H9 (cell line): ENCODE measurements at regions not wholly inside any gene's neighbourhood (a gene's known extent, or its start where the extent isn't known, plus 50 kb on each side); places are given as distances from the start of the nearest gene placed in this dataset.

Source experiments
- DNase-seq: peaks from one replicate; pipeline ENCODE4 v3.0.0-alpha.2; 2017
- H2AFZ ChIP-seq: one replicate; pipeline ENCODE4 v1.6.1; 2013; ENCODE audit warnings: mild to moderate bottlenecking, low read length, control low read depth, moderate library complexity
- H2AK5ac ChIP-seq: 2 replicates; pipeline ENCODE4 v1.6.1; 2013; ENCODE audit warnings: low read length, control low read depth, mixed read lengths; ENCODE audit not compliant: insufficient read length
- H2BK120ac ChIP-seq: one replicate; pipeline ENCODE4 v1.6.1; 2013; ENCODE audit warnings: low read depth, mild to moderate bottlenecking, low read length, control low read depth, inconsistent platforms; ENCODE audit not compliant: poor library complexity, severe bottlenecking
- H2BK12ac ChIP-seq: 2 replicates; pipeline ENCODE4 v1.6.1; 2013; ENCODE audit warnings: low read length, control low read depth, mixed read lengths, low read depth; ENCODE audit not compliant: insufficient read length
- H2BK15ac ChIP-seq: 2 replicates; pipeline ENCODE4 v1.6.1; 2013; ENCODE audit warnings: low read depth, low read length, control low read depth
- H2BK20ac ChIP-seq: one replicate; pipeline ENCODE4 v1.6.1; 2013; ENCODE audit warnings: low read depth, mild to moderate bottlenecking, low read length, control low read depth, inconsistent platforms; ENCODE audit not compliant: poor library complexity, severe bottlenecking
- H2BK5ac ChIP-seq: 2 replicates; pipeline ENCODE4 v1.6.1; 2013; ENCODE audit warnings: low read length, control low read depth, mixed read lengths; ENCODE audit not compliant: insufficient read length
- H3K14ac ChIP-seq: 2 replicates; pipeline ENCODE4 v1.6.1; 2013; ENCODE audit warnings: low read length, control low read depth; ENCODE audit not compliant: insufficient read depth
- H3K18ac ChIP-seq: 2 replicates; pipeline ENCODE4 v1.6.1; 2013; ENCODE audit warnings: low read depth, mild to moderate bottlenecking, mixed read lengths, low read length, control low read depth; ENCODE audit not compliant: insufficient read length
- H3K23ac ChIP-seq: 2 replicates; pipeline ENCODE4 v1.6.1; 2013; ENCODE audit warnings: low read length, control low read depth, mixed read lengths, low read depth; ENCODE audit not compliant: insufficient read length
- H3K23me2 ChIP-seq: 2 replicates; pipeline ENCODE4 v1.6.1; 2013; ENCODE audit warnings: low read depth, mild to moderate bottlenecking, mixed read lengths, low read length, control low read depth; ENCODE audit not compliant: insufficient read length, poor library complexity, severe bottlenecking
- H3K27ac ChIP-seq: 2 replicates; pipeline ENCODE4 v1.5.1; 2013; ENCODE audit warnings: low read length, control low read depth, mixed read lengths, low read depth; ENCODE audit not compliant: insufficient read length
- H3K27me3 ChIP-seq: 2 replicates; pipeline ENCODE4 v1.6.1; 2013; ENCODE audit warnings: low read length, control low read depth, inconsistent platforms; ENCODE audit not compliant: insufficient read depth
- H3K4ac ChIP-seq: 2 replicates; pipeline ENCODE4 v1.6.1; 2013; ENCODE audit warnings: low read depth, mild to moderate bottlenecking, control low read depth, inconsistent platforms, low read length, moderate library complexity
- H3K4me1 ChIP-seq: 2 replicates; pipeline ENCODE4 v1.6.1; 2013; ENCODE audit warnings: low read length, control low read depth, inconsistent platforms; ENCODE audit not compliant: insufficient read depth
- H3K4me2 ChIP-seq: 2 replicates; pipeline ENCODE4 v1.6.1; 2013; ENCODE audit warnings: low read length, control low read depth, mixed read lengths; ENCODE audit not compliant: insufficient read length, insufficient read depth
- H3K56ac ChIP-seq: 2 replicates; pipeline ENCODE4 v1.6.1; 2013; ENCODE audit warnings: low read depth, mild to moderate bottlenecking, mixed read lengths, low read length, control low read depth; ENCODE audit not compliant: insufficient read length
- H3K79me1 ChIP-seq: 2 replicates; pipeline ENCODE4 v1.6.1; 2013; ENCODE audit warnings: low read depth, mild to moderate bottlenecking, moderate library complexity, low read length, control low read depth, inconsistent platforms; ENCODE audit not compliant: insufficient read depth, poor library complexity, severe bottlenecking
- H3K79me2 ChIP-seq: 2 replicates; pipeline ENCODE4 v1.6.1; 2013; ENCODE audit warnings: low read length, control low read depth, inconsistent platforms; ENCODE audit not compliant: insufficient read depth
- H3K9ac ChIP-seq: 2 replicates; pipeline ENCODE4 v1.6.1; 2013; ENCODE audit warnings: low read length, control low read depth, mixed read lengths; ENCODE audit not compliant: insufficient read length; ENCODE audit errors: extremely low read depth
- H3K9me3 ChIP-seq: one replicate; pipeline ENCODE4 v1.6.1; 2013; ENCODE audit warnings: low read depth, low read length, inconsistent platforms; ENCODE audit not compliant: control insufficient read depth
- H3T11ph ChIP-seq: one replicate; pipeline ENCODE4 v1.6.1; 2013; ENCODE audit warnings: mild to moderate bottlenecking, low read length, control low read depth, inconsistent platforms
- H4K20me1 ChIP-seq: one replicate; pipeline ENCODE4 v1.6.1; 2013; ENCODE audit not compliant: control insufficient read depth, insufficient read length, insufficient read depth
- H4K5ac ChIP-seq: 2 replicates; pipeline ENCODE4 v1.6.1; 2013; ENCODE audit warnings: low read depth, mild to moderate bottlenecking, mixed read lengths, low read length, control low read depth; ENCODE audit not compliant: insufficient read length
- H4K8ac ChIP-seq: replicated peaks from 2 replicates; pipeline ENCODE4 v1.6.1; 2013; ENCODE audit warnings: low read length, control low read depth, mixed read lengths, low read depth; ENCODE audit not compliant: insufficient read length
- H4K91ac ChIP-seq: 2 replicates; pipeline ENCODE4 v1.6.1; 2013; ENCODE audit warnings: low read depth, mild to moderate bottlenecking, moderate library complexity, mixed read lengths, low read length, control low read depth; ENCODE audit not compliant: insufficient read length
- H3K27ac Mint-ChIP-seq, 3 experiments: 2 replicates in 2 of 3; 3 replicates in 1 of 3; pipeline ENCODE4 v1.8.0; 2020 to 2021; ENCODE audit warnings: mixed read lengths in 3 of 3, mild to moderate bottlenecking in 1 of 3, moderate library complexity in 1 of 3
- H3K27me3 Mint-ChIP-seq: 2 replicates; pipeline ENCODE4 v1.8.0; 2021; ENCODE audit warnings: low read depth, mild to moderate bottlenecking, moderate library complexity, mixed read lengths
- H3K36me3 Mint-ChIP-seq, 3 experiments: 2 replicates in 2 of 3; 3 replicates in 1 of 3; pipeline ENCODE4 v1.8.0; 2020 to 2021; ENCODE audit warnings: low read depth in 3 of 3, mixed read lengths in 3 of 3; ENCODE audit not compliant: insufficient read depth in 1 of 3
- H3K4me1 Mint-ChIP-seq, 2 experiments: 2 replicates each; pipeline ENCODE4 v1.8.0; 2020; ENCODE audit warnings: mixed read lengths in 2 of 2
- H3K4me3 Mint-ChIP-seq, 2 experiments: 2 replicates in 1 of 2; 3 replicates in 1 of 2; pipeline ENCODE4 v1.8.0; 2020 to 2021; ENCODE audit warnings: mild to moderate bottlenecking in 2 of 2, mixed read lengths in 2 of 2, moderate library complexity in 1 of 2
- H3K9me3 Mint-ChIP-seq, 2 experiments: 2 replicates in 1 of 2; 3 replicates in 1 of 2; pipeline ENCODE4 v1.8.0; 2020; ENCODE audit warnings: mild to moderate bottlenecking in 2 of 2, mixed read lengths in 2 of 2, moderate library complexity in 1 of 2
- CTCF ChIP-seq: fragments of 200-600 bp; sonication (generic); conservative IDR thresholded peaks from 3 replicates; pipeline ENCODE4 v1.8.0; 2021; ENCODE audit warnings: antibody characterized with exemption, mild to moderate bottlenecking
- WGBS: extraction: QIAGEN DNeasy Blood & Tissue Kit; methylation state at CpG from one replicate; pipeline ENCODE4 v1.1.7; 2013; ENCODE audit warnings: missing lambda C conversion rate, low lambda C conversion rate, mixed read lengths; ENCODE audit not compliant: insufficient read length; ENCODE audit errors: extremely low coverage; 5-methylcytosine and 5-hydroxymethylcytosine counted together

GRCh38 chr20:24796236-24796635 lies 152.8 kb upstream of the CST7 start:
- no peak overlapping the region for H2AFZ ChIP-seq

More at GRCh38 chr20:24796236-24796635, 152.8 kb upstream of the CST7 start:
- no peak overlapping the region for H4K8ac ChIP-seq
- H2AK5ac ChIP-seq = no peak overlapping the region
- H3K56ac ChIP-seq = no peak overlapping the region
- no peak for TF ChIP-seq CTCF
- no peak overlapping the region for H4K5ac ChIP-seq
- H3K79me1 ChIP-seq = no peaks in the 10 kb centered on the region
- H3K9ac ChIP-seq = no peak overlapping the region
- no peak overlapping the region for H2BK12ac ChIP-seq
- no peaks in the 10 kb centered on the region for H3K9me3 Mint-ChIP-seq
- no peak overlapping the region for H3K23ac ChIP-seq
- H3K79me2 ChIP-seq = no peaks in the 10 kb centered on the region
- no peak overlapping the region for H3K4me2 ChIP-seq
- H3K9me3 ChIP-seq = no peaks in the 10 kb centered on the region
- H3T11ph ChIP-seq = no peak overlapping the region
- H3K23me2 ChIP-seq = no peaks in the 10 kb centered on the region
- peaks cover 7% of the 10 kb centered on the region for H3K27me3 Mint-ChIP-seq
- H3K4me3 Mint-ChIP-seq = no peak overlapping the region
- no peak for DNase-seq
- no peaks in the 10 kb centered on the region for H3K36me3 Mint-ChIP-seq
- H2BK5ac ChIP-seq = no peak overlapping the region
- no peaks in the 10 kb centered on the region for H4K20me1 ChIP-seq
- H2BK15ac ChIP-seq = no peak overlapping the region
- H3K4me1 ChIP-seq = no peaks in the 10 kb centered on the region
- H3K18ac ChIP-seq = no peak overlapping the region
- H3K4me1 Mint-ChIP-seq = peaks cover 0 to 3% of the 10 kb centered on the region in 2 experiments; a peak in 1 of 4 replicates
- H3K4ac ChIP-seq = no peak overlapping the region
- no peaks in the 10 kb centered on the region for H3K27me3 ChIP-seq
- H2BK120ac ChIP-seq = no peak overlapping the region
- H3K27ac Mint-ChIP-seq = no peak overlapping the region
- no peak overlapping the region for H4K91ac ChIP-seq
- H2BK20ac ChIP-seq = no peak overlapping the region
- H3K14ac ChIP-seq = no peak overlapping the region
- WGBS = no CpG with 5 or more reads among the region's 9 CpGs
- no peak overlapping the region for H3K27ac ChIP-seq
